NCI-H345 (cell line): ENCODE measurements at regions not wholly inside any gene's neighbourhood (a gene's known extent, or its start where the extent isn't known, plus 50 kb on each side); places are given as distances from the start of the nearest gene placed in this dataset.
A peak's percentile ranks its signal among the peaks of the same experiment; 100 is the strongest.

Experiments
- DNase-seq: peaks from one replicate; lab custom pipeline; 2025; lab: John Stamatoyannopoulos, UW

DNA sequence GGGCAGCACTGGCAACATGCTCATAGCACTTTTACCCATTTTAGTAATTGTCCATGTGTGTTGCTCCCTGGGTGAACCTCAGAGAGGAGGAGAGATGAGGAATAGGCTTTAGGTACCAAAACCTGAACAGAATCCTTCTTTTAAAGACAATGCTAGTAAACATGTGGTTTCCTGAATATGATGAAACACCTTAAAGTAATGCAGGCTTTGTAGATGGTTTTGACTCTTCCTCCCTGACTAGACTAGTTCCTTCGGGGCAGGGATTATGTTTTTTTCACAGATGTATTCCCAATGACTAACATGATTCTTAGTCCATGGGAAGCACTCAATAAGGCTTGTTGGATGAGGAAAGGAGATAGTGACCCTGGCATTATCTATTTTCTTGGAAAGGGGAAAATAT is 367.6 kb upstream of the JAG1 start:
- no peak for DNase-seq

DNA sequence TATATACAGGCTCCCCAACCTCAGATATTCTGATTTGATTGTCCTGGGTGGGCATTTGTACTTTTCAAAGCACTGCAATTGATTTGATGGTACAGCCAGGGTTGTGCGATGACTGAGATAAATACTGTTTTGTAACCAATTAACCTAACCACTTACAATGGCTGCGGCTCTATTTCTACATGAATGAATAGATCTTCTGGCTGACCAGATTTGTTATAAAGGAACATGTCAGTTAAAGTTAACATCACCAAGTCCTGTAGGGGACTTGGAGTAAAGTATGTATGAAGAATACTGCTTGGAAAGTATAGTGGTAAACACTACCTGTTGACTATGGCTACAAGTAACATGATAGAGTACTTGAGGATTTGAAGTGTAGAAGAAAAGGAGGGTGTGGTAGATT is 369.2 kb upstream of the JAG1 start:
- DNase-seq: no peak

DNA sequence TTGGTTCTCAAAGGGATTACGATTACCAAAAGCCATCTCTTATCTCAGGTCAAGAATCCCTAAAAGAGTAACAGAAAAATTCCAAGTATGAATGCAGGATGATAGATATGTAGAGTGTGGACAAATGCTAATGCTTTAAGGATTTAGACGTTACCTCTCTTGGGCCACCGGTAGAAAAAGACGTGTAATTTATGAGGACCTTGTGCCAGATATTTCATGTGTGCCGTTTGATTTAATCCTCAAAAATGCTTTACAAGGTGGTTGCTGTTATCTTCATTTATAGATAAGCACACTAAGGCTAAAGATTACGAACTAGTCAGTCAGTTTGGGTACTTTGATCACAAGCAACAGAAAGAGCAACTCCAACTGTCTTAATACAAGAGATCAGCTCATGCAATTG is 370.8 kb upstream of the JAG1 start:
- DNase-seq: no peak

DNA sequence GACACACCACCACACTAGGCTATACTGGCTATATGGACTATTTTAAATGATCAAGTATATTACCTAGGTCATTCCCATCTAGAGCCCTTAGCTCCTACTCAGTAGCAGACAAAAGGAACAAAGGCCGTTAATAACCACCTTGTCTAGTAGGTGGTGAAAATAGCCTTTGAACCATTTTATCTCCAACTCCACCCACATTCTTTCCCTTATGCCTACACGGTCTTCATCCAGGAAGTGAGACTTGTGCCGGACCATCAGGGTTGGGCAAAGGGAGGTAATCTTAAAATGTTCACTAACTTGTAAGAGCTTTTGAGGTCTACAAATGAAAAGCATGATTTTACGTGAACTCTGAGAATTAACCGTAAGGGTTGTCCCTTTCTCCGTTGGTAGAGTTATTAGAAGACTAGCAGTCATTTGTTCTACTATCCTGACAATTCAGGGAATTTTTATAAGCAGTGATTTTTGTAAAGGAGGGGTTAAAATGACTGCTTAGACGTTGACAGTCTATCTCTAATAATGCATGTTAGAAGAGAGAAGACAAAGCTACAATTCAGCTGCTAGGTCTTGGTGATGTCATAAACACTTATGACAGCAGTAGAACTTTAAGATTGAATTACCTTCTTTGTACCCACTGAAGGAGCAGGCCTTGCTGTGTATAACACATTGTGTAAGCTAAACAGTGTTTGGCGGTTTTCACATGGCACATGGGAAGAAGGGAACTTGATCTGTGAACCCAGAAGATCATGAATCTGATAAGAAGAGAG is 371.8 kb upstream of the JAG1 start:
- DNase-seq: no peak

DNA sequence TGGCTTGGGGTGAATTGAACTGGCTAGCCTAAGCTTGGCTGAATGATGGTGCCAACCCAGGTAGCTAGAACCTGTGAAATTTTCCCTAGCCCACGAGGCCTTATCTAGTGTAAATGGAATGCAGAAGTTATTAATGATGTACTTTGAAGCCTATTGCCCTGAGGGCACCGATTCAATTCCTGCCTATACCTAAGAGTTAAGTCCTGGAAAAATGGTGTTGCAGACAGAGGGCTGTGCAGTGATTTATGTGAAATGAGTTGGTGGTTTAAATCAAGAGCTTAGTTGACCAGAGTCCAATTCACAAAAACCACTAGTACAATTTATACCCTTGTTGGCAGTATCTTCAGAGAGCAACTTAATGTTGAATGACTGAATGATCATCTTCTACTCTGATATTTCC is 373.8 kb upstream of the JAG1 start:
- no peak for DNase-seq

DNA sequence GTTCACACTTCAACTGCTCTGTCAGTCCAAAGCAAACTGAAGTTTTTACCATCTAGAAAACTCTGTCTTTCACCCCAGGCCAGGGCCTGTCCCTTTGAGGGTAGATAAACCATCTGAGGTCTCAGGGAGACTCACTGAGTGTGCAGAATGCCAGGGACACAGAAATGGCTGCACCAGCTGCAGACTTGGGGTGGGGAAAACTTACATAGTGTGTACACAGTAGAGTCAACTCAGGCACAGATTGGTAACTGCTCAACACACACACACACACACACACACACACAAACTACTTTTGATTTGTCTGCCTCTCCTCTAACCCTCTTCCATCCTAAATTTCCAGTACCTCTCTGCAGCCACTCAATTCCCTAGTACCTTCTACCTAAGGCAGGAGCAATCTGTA is 374.9 kb upstream of the JAG1 start:
- no peak for DNase-seq

DNA sequence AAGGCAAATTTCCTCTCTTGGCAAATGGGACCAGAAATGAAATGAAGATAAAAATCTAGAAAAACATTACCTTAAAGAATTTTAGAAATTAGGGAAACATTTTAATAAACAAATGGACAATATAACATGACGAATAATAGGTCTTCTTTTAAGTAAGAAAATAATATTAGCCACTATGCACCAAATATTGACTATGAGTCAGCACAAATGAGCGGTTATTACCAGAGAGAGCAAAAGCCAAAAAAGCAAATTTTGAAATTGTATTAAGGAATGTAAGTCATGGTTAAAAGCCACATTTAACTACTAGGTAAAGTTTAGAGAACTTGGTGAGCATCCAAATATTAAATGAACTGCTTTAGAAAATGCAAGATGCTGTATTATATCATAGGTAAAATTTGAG is 376.6 kb upstream of the JAG1 start:
- no peak for DNase-seq

DNA sequence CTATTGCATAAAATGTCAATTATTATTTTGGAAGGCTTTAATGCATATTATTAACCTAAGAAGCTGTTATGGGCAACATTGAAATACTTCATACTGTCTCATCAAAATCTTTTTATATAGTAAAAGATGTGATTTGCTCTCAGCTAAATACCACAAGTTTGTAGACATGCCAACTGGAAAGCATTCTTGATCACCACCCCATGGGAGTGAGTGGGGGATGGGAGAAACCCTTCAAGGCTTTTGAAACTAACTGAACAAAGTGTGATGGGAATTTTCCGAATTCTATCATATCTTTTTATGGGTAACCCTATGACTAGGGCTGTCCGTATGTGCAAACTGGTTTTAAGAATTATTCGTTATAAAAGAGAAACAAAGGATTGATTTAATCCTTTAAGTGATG is 377.3 kb upstream of the JAG1 start:
- DNase-seq: no peak

DNA sequence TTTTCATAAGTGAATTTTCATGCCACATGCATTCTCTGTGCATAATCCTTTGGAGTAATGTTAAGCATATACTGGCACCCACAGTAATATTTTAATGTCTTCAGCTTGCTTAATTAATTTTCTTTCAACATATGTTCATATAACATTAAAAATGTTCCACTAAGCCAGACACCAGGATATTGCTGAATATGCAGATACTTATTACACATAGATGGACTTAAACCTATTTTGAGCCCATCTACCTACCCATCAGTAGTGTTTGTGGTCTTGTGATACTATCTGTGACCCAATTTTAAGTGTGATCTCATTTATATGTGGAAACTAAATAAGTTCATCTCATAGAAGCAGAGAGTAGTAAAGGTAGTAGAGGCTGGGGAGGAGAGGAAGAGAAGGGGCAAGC is 379.5 kb upstream of the JAG1 start:
- no peak for DNase-seq

DNA sequence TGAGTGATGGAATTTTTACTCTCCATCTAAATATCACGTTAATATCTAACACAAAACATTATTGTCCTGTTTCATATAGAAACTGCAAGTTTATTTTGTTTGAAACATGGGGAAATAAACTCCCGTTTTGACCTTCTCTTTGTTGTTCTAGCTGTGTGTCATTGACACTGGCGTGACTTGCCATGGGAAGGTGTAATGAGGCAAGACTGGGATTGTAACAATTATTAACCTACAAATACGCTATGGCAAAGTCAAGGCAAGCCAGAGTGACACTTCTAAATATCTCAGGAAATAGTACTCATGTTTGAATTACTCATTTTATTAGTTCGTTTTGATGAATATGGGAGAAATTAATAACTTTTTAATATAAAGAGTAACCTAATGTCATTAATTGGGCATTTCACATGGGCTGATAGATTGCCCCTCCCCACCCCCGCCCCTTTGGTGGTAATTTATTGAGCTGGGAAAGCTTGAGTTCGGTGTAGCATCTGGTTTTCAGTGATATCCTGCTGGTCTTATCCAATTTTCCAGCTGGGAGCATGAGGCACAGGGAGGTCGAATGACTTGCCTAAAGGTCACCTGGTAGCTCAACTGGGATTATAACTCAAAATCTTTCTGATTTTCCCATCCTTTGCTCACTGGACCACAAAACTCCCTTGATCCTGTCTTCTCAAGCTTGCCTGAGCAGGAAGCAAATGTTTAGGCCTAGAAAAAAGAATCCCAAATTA is 380.6 kb upstream of the JAG1 start:
- DNase-seq: no peak

DNA sequence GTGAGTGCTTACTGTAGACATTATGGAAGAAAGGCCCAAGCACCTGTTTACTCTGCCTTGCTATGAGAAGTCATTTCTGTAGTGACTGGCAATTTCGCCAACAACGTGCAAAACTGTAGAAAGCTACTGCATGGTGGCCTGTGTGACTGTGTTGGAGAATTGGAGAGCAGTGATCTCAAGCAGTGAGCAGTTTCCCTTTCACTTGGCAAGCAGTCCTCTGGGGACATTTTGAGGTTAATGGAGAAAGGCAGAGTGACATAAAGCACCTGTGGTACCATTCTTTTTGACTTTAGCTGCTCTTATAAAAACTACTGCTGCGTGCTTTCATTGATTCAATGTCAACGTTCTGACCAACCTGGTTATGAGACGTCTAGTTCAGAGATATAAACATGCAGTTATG is 382.6 kb upstream of the JAG1 start:
- no peak for DNase-seq

DNA sequence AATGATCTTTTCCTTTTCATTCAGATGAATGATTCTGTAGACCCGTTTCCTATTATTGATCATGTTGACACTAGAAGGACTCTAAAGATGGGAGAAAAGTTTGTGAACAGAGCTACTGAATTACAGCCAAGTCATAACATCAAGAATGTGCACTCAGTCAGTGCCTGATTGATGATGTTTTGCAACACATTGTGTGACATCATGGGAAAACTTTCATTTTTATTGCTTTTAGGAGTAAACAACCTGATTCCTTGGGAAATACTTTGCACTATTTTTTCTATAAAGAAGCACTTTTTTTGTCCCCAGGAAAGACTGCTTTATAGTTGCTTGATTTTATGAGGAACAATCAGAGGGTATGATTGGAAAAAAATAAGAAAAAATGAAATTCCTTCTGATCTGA is 383.8 kb upstream of the JAG1 start:
- DNase-seq: no peak

DNA sequence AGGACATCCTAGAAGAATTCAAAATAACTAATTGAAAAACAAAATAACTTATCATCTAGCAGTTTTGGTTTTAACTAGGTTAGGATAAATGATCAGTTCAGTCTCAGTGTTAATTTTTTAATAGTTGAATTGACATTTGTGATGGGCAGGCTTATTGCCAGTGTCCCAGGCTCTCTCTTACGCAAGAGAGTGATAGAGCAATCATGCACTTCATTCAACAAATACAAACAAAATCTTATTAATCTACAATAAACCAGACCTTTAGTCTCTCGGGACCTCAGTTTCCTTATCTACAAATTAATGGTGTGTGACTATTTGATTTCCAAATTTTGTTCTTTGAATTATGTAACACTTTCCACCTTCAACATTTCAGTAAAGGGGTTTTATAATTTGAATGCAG is 385.9 kb upstream of the JAG1 start:
- DNase-seq: no peak

DNA sequence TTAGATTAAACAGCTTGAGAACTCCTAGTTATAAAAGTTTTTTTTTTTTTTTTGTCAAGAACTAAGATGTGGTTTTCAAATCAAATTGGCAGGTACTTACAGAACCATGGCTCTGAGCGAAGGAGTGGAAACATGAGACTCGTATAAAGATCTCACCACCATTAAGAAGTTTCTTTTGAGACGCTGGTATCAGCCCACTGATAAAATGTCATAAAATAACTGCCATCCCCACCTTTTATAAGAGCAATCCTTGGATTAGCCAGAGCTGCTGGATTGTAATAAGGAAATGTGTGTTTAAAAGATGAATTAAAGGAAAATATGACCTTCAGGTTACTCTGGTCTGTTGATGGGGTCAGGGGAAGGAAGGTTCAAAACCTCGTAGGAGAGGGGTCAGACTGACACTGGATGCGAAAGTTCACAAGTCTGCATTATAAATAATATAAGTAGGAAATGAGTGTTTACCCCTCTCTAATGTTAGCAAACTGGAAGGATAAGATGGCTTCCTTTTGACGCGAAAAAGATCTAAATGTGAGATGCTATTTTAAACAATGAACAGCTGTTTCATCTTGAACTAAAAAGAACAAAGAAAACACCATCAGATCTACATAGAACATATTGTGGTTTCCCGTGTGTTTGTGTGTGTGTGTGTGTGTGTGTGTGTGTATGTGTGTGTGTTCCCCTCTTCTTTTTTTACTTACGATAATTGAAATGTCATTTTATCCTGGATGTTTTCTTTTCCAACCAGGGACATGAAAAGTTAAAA is 386.8 kb upstream of the JAG1 start:
- no peak for DNase-seq

DNA sequence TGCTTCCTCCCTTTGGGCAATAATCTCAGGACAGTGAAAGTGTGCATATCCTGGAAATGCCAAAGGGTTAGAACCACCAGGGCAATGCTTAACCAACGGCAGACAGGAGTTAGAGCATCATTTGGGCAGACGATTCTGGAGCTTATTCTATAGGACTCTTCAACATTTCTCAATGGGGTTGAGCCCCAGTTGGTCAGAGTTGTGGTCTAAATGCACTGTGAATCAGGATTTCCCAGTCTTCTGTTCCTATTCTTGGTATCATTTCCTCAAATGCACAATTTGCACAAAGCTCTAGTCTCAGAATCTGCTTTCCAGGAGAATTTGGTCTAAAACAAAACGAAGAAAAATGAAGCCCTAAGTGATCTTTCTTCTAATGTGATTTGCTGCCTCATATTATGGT is 389.6 kb upstream of the JAG1 start:
- no peak for DNase-seq

DNA sequence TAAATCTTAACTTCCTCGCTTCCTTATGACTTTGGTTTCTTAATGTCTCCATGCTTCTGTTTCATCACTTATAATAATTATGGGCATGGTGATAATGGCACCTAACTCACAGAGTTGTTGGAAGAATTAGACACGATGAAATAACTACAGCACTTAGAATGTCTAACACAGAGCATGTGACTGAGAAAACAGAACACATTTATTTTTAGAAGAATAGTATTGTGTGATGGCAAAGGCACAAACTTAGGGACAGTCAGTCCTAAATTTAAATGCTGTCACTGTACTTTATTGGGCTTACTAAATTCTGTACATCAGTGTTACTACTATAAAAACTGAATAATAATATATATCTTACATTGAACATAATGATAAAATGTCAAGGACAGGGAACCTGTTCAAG is 391.1 kb upstream of the JAG1 start:
- no peak for DNase-seq

DNA sequence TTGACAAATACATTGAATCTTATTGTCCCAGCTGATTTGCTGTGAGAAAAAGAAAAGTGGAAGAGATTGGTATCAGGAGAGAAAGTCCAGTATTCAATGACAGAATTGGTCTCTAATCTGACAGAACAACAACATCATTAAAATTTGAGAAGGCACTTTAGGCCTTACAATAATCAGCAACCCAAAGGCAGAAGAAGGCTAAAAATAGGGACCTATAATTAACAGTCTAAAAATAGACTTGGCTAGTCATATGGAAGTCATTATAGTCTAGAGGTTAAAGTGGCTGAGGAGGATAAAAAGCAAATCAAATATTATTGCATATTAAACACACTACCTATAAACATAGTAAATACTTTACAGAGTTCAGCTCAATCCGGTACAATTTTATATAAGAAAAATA is 393.6 kb upstream of the JAG1 start:
- DNase-seq: peak; percentile 36

DNA sequence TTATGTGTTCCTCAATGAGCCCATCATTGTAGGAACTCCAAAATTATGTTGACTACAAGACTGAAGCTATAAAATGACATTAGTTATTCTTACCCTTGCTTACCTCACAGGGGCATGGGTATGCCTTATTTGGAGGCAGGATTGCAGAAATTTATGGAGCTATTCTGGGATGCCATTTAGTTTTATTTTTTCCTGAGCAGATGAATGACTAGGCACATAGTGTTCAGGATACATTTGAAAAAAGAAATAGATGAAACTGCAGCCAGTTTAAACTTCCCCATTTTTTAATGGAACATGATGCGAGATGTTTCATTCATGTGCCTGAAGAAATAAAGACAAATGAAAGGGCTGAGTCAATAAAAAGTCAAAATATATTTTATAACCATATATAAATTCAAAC is 399.2 kb upstream of the JAG1 start:
- no peak for DNase-seq

DNA sequence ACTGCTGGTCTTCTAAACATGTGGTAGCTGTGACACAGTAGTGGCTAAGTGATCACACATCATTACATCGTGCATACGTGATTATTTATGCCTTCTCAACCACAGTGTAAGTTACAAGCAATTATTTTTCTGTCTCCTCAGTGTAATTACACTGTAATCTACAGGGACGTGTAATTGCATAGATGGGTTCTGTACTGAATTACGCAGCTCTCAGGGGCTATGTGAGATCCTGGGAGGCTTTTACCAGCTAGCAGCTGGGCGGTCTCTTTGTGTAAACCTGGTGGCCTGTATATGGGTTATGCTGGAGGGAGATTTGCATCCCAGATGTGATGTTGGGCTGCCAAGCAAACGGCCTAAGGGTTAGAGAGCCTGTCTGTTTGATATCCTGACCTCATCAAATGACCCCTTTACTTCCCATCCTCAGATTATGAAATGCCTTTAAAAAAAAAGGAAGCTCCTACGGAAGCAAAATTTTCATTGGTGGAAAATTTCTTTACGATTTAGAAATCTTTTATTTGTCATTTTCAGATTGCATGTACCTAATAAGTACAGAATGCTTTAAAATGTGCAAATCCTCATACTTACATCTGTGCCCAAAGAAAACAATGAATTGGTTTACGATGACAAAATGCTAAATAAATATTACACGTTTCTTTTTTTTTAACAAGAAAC is 402.8 kb upstream of the JAG1 start:
- DNase-seq: no peak

DNA sequence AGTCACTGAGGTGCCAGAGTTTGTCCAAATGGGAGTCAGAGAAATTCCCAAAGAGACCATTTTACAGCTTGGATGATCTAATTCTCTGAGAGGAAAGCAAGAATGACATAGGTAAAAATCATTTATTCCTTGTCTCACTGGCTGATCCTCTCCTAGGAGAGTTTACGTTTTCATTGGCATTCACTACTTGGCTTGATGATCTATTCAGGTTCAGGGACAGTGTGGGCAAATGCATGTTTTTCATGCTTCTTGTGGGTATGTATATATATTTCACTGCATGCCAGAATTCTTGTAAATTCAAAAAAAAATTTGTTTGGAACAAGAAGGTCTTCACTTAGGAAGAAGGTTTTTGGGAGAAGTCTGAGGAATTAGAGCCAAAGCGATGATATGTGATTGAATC is 403.4 kb upstream of the JAG1 start:
- no peak for DNase-seq

DNA sequence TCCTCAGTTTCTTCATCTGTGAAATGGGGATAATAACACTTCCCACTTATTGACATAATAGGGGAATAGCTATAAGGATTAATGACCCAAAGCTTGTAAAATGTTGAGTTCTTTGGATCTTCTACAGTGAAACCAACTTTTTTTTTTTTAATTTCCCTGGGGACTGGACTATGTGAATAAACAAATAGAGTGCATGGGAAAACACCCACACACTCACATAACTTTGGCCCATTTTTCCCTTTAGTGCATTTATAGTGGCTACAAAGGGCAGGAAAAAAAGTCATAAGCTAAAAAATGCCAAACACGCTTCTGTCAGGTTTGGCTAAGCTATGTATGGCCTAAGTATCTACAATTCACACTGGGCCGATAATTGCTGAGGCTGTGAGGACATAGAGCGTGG is 406.2 kb upstream of the JAG1 start:
- no peak for DNase-seq

DNA sequence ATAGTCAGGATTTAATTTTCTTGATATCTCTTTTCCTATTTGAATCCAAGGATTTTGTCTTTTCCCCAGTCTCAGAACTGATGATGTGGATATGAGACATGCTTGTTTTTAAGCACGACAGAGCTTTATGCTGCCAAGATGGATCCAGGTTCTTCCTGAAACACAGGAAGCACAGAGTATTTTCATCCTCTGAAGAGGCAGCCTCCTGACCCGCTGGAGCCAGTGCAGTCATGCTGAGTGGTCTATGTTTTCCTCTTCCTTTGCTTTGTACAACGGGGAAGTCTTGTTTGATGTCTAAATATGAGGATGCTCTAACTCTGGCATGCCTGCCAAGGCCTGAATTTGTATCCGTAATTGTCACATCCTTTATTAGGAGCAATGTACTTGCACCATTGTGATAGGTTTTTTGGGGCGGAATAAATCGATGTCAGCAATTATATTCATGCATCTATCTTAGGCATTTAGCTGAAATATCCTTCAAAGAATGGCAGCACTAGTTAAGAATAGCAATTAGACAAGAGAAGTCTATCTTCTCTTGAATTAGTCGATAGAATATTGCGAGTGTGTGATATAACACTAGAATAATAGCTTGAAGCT is 407.1 kb upstream of the JAG1 start:
- DNase-seq: no peak
